ENCODE measurements at regions not wholly inside any gene's neighbourhood (a gene's known extent, or its start where the extent isn't known, plus 50 kb on each side); places are given as distances from the start of the nearest gene placed in this dataset.

DNA sequence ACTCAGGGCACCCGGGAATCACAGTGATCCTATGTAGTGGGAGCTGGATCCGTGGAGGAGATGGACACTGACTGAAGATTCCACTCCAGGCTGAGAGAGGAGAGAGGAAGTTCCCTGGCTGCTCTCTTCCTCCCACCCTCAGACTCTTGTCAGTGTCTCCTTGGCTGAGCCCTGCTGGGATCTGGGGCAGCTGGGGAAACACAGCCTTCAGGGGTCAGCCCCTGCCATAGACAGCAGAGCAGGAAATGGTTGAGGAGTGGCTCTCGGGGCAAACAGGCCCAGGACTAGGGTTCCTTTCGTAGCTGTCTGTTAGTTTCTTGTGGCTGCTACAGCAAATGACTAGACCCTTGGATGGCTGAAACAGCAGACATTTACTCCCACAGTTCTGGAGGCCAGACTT is 174.4 kb upstream of the BMPER start:
- TF ChIP-seq, protein P1, sequence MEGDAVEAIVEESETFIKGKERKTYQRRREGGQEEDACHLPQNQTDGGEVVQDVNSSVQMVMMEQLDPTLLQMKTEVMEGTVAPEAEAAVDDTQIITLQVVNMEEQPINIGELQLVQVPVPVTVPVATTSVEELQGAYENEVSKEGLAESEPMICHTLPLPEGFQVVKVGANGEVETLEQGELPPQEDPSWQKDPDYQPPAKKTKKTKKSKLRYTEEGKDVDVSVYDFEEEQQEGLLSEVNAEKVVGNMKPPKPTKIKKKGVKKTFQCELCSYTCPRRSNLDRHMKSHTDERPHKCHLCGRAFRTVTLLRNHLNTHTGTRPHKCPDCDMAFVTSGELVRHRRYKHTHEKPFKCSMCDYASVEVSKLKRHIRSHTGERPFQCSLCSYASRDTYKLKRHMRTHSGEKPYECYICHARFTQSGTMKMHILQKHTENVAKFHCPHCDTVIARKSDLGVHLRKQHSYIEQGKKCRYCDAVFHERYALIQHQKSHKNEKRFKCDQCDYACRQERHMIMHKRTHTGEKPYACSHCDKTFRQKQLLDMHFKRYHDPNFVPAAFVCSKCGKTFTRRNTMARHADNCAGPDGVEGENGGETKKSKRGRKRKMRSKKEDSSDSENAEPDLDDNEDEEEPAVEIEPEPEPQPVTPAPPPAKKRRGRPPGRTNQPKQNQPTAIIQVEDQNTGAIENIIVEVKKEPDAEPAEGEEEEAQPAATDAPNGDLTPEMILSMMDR (IDR thresholded peaks at IDR 0.05; ENCODE audit: low read depth, low read length): no peak
- no peak for TF ChIP-seq EZH2phosphoT487 (IDR thresholded peaks at IDR 0.05; ENCODE audit: low read depth)

DNA sequence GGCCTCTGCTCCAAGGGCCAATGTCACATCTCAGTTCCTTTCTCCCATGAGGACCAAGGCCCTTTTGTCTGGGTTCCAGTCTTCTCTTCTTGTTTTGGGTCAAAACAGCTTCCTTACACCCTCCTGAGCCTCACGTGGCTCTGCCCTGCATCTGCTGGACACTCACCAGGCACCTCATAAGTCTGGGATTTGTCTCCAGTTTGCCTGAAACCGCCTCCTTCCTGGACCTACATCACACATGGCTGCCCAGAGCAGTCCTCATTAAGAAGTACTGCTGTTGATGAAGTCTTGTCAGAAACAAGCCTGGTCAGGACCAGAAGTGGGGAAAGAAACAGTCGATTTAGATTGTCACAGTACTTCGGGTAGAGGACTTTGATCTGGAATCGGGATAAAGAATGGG is 173.4 kb upstream of the BMPER start:
- Histone ChIP-seq H3K79me2 (ENCODE audit: low read length) (no peaks in the 10 kb centered on the region), H3K36me3 (replicated peaks; ENCODE audit: low read depth, low read length) (no peaks in the 10 kb centered on the region), H3K9me3 (ENCODE audit: insufficient read depth, low read length) (no peaks in the 10 kb centered on the region), H3K4me3 (ENCODE audit: low read length) (no peak overlapping the region), H3K27ac (ENCODE audit: low read length) (no peak overlapping the region), H3K27me3 (ENCODE audit: low read depth, low read length) (no peaks in the 10 kb centered on the region), H4K20me1 (ENCODE audit: insufficient read depth, low read length) (no peaks in the 10 kb centered on the region), H3K4me1 (ENCODE audit: low read length) (no peaks in the 10 kb centered on the region), H2AFZ (ENCODE audit: low read depth, low read length) (no peak overlapping the region), H3K4me2 (ENCODE audit: low read length) (no peak overlapping the region), H3K9ac (ENCODE audit: low read length) (no peak overlapping the region)
- TF ChIP-seq, protein P1 (IDR thresholded peaks at IDR 0.05; ENCODE audit: low read depth, low read length): no peak
- no peak for TF ChIP-seq EZH2phosphoT487 (IDR thresholded peaks at IDR 0.05; ENCODE audit: low read depth)

More for the DNA sequence above, 174.4 kb upstream of the BMPER start:
- H3K27me3 ChIP-seq (ENCODE audit: low read depth, low read length): no peaks in the 10 kb centered on the region
- no peaks in the 10 kb centered on the region for H3K36me3 ChIP-seq (replicated peaks; ENCODE audit: low read depth, low read length)
- no peak overlapping the region for H3K4me2 ChIP-seq (ENCODE audit: low read length)
- H2AFZ ChIP-seq (ENCODE audit: low read depth, low read length): no peak overlapping the region
- H3K27ac ChIP-seq (ENCODE audit: low read length): no peak overlapping the region
- H3K9me3 ChIP-seq (ENCODE audit: insufficient read depth, low read length): no peaks in the 10 kb centered on the region
- H3K9ac ChIP-seq (ENCODE audit: low read length): no peak overlapping the region
- no peaks in the 10 kb centered on the region for H3K4me1 ChIP-seq (ENCODE audit: low read length)
- H3K4me3 ChIP-seq (ENCODE audit: low read length): no peak overlapping the region
- H4K20me1 ChIP-seq (ENCODE audit: insufficient read depth, low read length): no peaks in the 10 kb centered on the region
- H3K79me2 ChIP-seq (ENCODE audit: low read length): no peaks in the 10 kb centered on the region

DNA sequence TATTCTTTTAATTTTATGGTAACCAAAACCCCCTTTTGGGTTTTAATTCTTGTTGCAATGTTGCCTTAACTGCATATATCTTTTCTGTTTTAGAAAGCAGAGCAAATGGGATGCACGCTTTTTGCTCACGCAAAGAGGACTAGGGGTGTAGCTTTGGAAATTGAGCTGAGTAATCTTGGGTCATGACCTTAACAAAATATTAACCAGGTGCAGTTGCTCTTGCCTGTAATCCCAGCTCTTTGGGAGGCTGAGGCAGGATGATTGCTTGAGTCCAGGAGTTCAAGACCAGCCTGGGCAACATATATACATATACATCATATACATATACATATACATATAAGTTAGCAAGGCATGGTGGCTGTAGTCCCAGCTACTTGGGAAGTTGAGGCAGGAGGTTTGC is 172.9 kb upstream of the BMPER start:
- Histone ChIP-seq H3K36me3 (replicated peaks; ENCODE audit: low read depth, low read length) (no peaks in the 10 kb centered on the region), H3K27ac (ENCODE audit: low read length) (no peak overlapping the region), H3K9ac (ENCODE audit: low read length) (no peak overlapping the region), H3K4me2 (ENCODE audit: low read length) (no peak overlapping the region), H4K20me1 (ENCODE audit: insufficient read depth, low read length) (no peaks in the 10 kb centered on the region), H3K4me1 (ENCODE audit: low read length) (no peaks in the 10 kb centered on the region), H3K27me3 (ENCODE audit: low read depth, low read length) (no peaks in the 10 kb centered on the region), H3K4me3 (ENCODE audit: low read length) (no peak overlapping the region), H3K9me3 (ENCODE audit: insufficient read depth, low read length) (no peaks in the 10 kb centered on the region), H2AFZ (ENCODE audit: low read depth, low read length) (no peak overlapping the region), H3K79me2 (ENCODE audit: low read length) (no peaks in the 10 kb centered on the region)
- TF ChIP-seq EZH2phosphoT487 (IDR thresholded peaks at IDR 0.05; ENCODE audit: low read depth): no peak
- TF ChIP-seq, protein P1 (IDR thresholded peaks at IDR 0.05; ENCODE audit: low read depth, low read length): no peak

DNA sequence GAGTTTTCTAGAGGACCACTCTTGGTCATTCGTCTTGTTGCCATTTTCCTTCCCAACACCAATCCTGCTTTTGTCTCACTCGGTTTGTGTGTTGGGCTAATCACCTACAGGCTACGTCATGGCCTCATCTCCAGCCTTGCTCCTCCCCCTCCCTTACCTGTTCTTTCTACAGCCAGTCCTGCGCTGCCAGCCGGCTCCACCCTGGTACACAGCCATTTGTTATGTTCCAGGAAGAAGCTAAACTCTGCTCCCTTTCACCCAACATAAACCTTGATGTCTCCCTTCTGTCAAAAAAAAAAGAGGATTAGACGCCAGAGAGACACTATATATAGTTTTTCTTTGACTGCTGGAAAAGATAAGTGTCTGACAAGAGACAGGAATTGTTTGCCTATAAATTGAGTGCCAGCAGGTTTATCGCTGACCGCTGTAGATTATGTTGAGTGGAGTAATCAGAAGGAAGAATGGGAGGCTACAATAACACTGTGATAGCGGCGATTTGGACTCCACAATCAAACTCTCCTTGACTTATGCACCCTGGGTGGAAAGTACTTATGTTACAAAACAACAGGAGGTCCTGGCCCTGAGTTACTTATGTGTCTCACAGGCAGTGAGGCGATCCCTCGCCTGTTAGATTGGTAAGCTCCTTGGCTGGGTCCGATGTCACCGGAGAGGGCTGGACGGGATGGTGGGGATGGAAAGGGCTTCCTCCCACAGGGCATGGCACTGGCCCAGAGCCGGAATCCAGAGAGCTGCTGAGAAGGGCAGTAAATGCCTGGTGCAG is 171.3 kb upstream of the BMPER start:
- Histone ChIP-seq H3K9ac (ENCODE audit: low read length) (no peak overlapping the region), H2AFZ (ENCODE audit: low read depth, low read length) (no peak overlapping the region), H3K27ac (ENCODE audit: low read length) (no peak overlapping the region), H3K4me2 (ENCODE audit: low read length) (no peak overlapping the region), H3K9me3 (ENCODE audit: insufficient read depth, low read length) (no peaks in the 10 kb centered on the region), H3K27me3 (ENCODE audit: low read depth, low read length) (no peaks in the 10 kb centered on the region), H3K36me3 (replicated peaks; ENCODE audit: low read depth, low read length) (no peaks in the 10 kb centered on the region), H3K4me3 (ENCODE audit: low read length) (no peak overlapping the region), H3K79me2 (ENCODE audit: low read length) (no peaks in the 10 kb centered on the region), H4K20me1 (ENCODE audit: insufficient read depth, low read length) (no peaks in the 10 kb centered on the region), H3K4me1 (ENCODE audit: low read length) (no peaks in the 10 kb centered on the region)
- no peak for TF ChIP-seq EZH2phosphoT487 (IDR thresholded peaks at IDR 0.05; ENCODE audit: low read depth)
- TF ChIP-seq, protein P1 (IDR thresholded peaks at IDR 0.05; ENCODE audit: low read depth, low read length): no peak

All from OCI-LY3 (cell line).